AG10803 (cell line): ENCODE measurements at regions not wholly inside any gene's neighbourhood (a gene's known extent, or its start where the extent isn't known, plus 50 kb on each side); places are given as distances from the start of the nearest gene placed in this dataset.
"Not testable (repeated sequence)": the region's sequence is repeated elsewhere in the genome, so short reads cannot be mapped to it uniquely, and the experiment has no call there.

ENCODE experiments used
- DNase-seq: peaks from one replicate; pipeline ENCODE4 v3.0.0; 2010; ENCODE audit warnings: low read depth
- H3K4me3 ChIP-seq: 2 replicates; pipeline ENCODE4 v1.5.1; 2011; ENCODE audit warnings: mild to moderate bottlenecking, low read length, control low read depth
- TF ChIP-seq, protein P1 (sequence below): conservative IDR thresholded peaks from 2 replicates; pipeline ENCODE4 v1.5.1; 2011; ENCODE audit warnings: mild to moderate bottlenecking, low read length, control low read depth, inconsistent platforms

DNA sequence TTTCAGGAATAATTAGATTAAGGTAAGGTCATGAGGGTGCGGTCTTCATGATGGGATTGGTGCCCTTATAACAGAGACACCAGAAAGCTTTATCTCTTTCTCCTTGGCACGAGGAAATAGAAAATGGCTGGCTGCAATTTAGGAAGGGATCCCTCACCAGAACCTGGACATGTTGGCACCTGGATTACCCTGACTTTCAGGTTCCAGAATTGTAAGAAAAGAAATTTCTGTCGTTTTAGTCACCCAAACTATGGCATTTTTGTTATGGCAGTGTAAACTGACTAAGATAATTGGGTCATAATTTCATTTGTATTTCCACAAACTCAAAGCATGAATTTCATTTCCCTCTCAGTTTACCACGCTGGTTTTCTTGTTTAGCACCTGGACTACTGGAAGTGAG lies 473.6 kb downstream of the PTH2R start:
- H3K4me3 ChIP-seq, result no peak overlapping the region
- TF ChIP-seq, protein P1, sequence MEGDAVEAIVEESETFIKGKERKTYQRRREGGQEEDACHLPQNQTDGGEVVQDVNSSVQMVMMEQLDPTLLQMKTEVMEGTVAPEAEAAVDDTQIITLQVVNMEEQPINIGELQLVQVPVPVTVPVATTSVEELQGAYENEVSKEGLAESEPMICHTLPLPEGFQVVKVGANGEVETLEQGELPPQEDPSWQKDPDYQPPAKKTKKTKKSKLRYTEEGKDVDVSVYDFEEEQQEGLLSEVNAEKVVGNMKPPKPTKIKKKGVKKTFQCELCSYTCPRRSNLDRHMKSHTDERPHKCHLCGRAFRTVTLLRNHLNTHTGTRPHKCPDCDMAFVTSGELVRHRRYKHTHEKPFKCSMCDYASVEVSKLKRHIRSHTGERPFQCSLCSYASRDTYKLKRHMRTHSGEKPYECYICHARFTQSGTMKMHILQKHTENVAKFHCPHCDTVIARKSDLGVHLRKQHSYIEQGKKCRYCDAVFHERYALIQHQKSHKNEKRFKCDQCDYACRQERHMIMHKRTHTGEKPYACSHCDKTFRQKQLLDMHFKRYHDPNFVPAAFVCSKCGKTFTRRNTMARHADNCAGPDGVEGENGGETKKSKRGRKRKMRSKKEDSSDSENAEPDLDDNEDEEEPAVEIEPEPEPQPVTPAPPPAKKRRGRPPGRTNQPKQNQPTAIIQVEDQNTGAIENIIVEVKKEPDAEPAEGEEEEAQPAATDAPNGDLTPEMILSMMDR, result no peak
- no peak for DNase-seq

DNA sequence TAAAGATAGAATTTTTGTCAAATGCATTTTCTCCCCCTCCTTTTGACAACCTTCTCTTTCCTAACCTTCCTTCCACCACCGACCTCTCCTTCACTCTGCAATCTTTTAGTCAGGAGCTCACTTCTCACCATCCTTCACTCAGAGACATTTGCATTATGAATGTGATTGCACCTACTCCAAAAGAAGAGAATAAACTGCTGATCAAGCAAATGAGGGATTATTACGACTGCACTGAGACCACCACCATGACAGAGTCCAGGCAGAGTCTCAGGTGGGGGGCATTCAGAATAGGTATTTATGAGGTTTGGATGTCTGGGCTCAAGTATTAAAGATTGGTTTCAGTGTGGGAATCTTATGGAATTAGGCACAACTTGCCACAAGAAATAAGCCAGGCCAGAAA lies 483.9 kb downstream of the PTH2R start:
- no peak for DNase-seq
- TF ChIP-seq, protein P1, result no peak
- H3K4me3 ChIP-seq, result no peak overlapping the region

DNA sequence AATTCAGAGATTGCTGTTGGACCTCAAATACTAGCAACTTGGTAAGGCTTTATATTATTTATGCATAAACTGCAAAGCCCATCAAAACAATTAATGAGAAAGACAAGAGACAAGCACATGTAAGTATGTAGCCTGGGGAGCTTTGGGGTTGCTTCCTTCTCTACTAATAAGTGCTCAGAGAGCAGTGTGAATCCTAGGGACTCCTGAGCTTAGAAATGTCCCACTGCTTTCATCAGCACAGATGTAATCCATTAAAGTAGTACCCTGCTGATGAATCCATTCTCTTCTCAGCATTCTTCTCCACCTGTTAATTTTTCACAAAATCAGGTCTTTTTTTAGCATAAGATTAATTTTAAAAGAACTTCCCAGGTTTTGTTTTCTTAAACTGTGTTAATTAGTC lies 485.6 kb downstream of the PTH2R start:
- no peak overlapping the region for H3K4me3 ChIP-seq
- DNase-seq, result no peak
- TF ChIP-seq, protein P1, result no peak

DNA sequence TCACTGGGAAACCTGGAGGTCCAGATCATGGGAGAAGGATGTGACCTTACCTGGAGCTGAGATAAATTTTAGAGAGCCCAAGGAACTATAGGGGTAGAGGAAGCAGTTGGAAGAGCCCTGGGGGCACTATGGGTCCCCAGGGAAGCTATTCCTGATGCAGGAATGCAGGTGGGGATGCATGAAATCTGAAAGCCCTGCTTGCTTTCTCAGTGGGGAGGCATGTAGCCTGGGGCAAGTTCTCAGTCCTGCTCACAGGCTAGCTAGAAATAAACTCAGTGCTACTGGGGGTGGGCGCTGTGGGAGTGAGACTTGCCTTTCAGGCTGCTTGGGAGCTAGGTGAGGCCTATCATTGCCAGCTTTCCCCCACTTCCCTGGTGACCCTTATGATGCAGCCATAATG lies 499.7 kb downstream of the PTH2R start:
- TF ChIP-seq, protein P1, result no peak
- H3K4me3 ChIP-seq, result no peak overlapping the region
- no peak for DNase-seq

DNA sequence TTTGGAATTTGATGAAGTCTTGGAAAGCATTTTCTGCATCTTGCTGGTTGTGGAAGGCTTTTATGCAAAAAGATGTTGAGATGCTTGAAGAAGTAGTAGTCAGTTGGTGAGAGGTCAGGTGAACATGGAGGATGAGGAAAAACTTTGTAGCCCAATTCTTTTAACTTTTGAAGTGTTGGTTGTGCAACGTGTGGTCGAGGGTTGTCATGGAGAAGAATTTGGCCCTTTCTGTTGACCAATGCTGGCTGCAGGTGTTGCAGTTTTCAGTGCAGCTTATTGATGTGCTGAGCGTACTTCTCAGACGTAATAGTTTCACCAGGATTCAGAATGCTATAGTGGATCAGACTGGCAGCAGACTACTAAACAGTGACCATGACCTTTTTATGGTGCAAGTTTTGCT lies 508.4 kb upstream of the MAP2 start:
- H3K4me3 ChIP-seq, result no peak overlapping the region
- TF ChIP-seq, protein P1, result no peak
- no peak for DNase-seq

DNA sequence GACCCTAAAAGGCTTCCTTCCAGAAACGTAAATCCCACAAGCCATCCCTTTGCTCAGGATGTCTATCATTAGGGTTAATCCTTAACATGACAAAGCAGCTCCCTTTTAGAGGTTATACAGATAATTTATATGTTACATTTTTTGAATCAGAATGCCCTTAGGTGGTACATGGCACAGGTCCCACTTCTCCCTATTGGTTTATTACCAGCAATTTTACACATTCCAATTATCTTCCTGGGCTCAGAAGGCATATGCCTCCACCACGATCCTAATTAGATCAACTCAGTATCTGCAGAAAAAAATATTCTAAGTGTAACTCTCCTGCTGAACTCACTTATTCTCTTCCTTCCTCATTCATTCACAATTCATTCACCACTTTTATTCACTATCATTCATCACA lies 507.0 kb upstream of the MAP2 start:
- TF ChIP-seq, protein P1, result no peak
- no peak for DNase-seq
- H3K4me3 ChIP-seq, result no peak overlapping the region

DNA sequence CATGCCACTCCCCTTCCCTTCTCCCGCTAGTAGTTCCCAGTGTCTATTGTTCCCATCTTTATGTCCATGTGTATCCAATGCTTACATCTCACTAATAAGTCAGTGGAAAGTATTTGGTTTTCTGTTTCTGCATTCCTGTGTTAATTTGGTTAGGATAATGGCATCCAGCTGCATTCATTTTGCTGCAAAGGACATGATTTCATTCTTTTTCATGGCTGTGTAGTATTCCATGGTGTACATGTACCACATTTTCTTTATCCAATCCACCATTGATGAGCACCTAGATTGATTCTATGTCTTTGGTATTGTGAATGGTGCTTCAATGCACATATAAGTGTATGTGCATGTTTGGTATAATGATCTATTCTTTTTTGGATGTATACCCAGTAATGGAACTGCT lies 502.5 kb upstream of the MAP2 start:
- DNase-seq, H3K4me3 ChIP-seq: not testable (repeated sequence)

DNA sequence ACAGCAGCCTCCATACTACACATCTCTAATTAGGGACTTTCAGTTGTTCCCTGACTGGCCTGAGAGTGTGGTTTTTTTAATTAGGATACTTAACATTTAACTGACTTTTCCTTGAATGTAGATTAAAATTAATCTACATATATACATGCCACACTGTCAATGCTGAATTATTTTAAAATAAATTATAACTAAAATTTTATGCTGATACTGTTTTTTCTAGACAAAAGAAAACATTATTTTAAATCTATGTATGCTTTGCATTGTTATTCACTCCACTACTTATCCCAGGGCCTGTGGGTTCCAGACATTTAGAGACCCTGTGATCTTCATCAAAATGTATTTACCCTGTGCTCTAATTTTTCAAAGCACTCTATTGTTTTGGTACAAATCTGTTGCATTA lies 496.0 kb upstream of the MAP2 start:
- H3K4me3 ChIP-seq, result no peak overlapping the region
- no peak for DNase-seq
- TF ChIP-seq, protein P1, result no peak
